ENCODE measurements at regions not wholly inside any gene's neighbourhood (a gene's known extent, or its start where the extent isn't known, plus 50 kb on each side); places are given as distances from the start of the nearest gene placed in this dataset.

DNA sequence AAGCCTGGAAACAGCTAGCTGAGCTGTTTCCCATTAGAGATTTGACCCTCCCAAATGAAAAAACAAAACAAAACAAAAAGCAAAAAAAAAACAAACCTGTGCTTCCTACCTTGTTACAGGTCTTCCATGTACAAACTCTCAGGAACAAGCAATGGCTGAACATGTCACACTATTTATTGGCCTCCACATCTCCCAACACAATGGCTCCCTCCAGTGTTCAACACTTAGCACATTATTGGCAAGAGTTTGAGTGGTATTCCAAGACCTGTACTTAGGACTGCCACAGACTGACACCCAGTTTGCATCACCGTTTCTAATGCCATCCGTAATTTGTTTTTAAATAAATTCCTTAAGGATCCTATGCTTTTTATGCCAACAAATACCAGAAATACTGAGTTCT lies 195.0 kb upstream of the OLFM3 start:
- TF ChIP-seq EZH2 (IDR thresholded peaks at IDR 0.05): no peak
- TF ChIP-seq FOXP2 (optimal IDR thresholded peaks at IDR 0.05; ENCODE audit: control extremely low read depth, extremely low read length, insufficient read depth): no peak

Measured in SK-N-MC (cell line).